ENCODE measurements at regions not wholly inside any gene's neighbourhood (a gene's known extent, or its start where the extent isn't known, plus 50 kb on each side); places are given as distances from the start of the nearest gene placed in this dataset.

- Histone ChIP-seq H3K27me3 (ENCODE audit: insufficient read depth, low read length) (no peaks in the 10 kb centered on the region), H2AFZ (ENCODE audit: low read depth, low read length) (no peak overlapping the region), H3K36me3 (ENCODE audit: insufficient read depth, low read length) (no peaks in the 10 kb centered on the region), H3K4me2 (ENCODE audit: low read length) (no peak overlapping the region), H3K9ac (ENCODE audit: low read length) (no peak overlapping the region), H3K4me3 (ENCODE audit: insufficient read depth, low read depth, low read length) (no peak overlapping the region), H3K9me3 (ENCODE audit: insufficient read depth, low read depth, low read length) (no peaks in the 10 kb centered on the region), H3K79me2 (ENCODE audit: insufficient read depth, low read length) (no peaks in the 10 kb centered on the region), H4K20me1 (ENCODE audit: insufficient read depth, low read length) (no peaks in the 10 kb centered on the region), H3K27ac (ENCODE audit: low read depth, low read length) (no peak overlapping the region), H3K4me1 (ENCODE audit: insufficient read depth, low read length) (peaks cover 16% of the 10 kb centered on the region)
- Mint-ChIP-seq H3K4me1 (ENCODE audit: low read depth, unreplicated experiment) (peaks cover 15% of the 10 kb centered on the region), H3K4me3 (ENCODE audit: unreplicated experiment) (no peak overlapping the region), H3K27ac (ENCODE audit: unreplicated experiment) (no peak overlapping the region), H3K27me3 (ENCODE audit: low read depth, unreplicated experiment) (no peaks in the 10 kb centered on the region), H3K36me3 (ENCODE audit: low read depth, unreplicated experiment) (no peaks in the 10 kb centered on the region), H3K9me3 (ENCODE audit: unreplicated experiment) (no peaks in the 10 kb centered on the region)
- FAIRE-seq: no peak
- no peak for TF ChIP-seq EZH2 (IDR thresholded peaks at IDR 0.05; ENCODE audit: insufficient read depth, low read length)
- TF ChIP-seq, protein P1, sequence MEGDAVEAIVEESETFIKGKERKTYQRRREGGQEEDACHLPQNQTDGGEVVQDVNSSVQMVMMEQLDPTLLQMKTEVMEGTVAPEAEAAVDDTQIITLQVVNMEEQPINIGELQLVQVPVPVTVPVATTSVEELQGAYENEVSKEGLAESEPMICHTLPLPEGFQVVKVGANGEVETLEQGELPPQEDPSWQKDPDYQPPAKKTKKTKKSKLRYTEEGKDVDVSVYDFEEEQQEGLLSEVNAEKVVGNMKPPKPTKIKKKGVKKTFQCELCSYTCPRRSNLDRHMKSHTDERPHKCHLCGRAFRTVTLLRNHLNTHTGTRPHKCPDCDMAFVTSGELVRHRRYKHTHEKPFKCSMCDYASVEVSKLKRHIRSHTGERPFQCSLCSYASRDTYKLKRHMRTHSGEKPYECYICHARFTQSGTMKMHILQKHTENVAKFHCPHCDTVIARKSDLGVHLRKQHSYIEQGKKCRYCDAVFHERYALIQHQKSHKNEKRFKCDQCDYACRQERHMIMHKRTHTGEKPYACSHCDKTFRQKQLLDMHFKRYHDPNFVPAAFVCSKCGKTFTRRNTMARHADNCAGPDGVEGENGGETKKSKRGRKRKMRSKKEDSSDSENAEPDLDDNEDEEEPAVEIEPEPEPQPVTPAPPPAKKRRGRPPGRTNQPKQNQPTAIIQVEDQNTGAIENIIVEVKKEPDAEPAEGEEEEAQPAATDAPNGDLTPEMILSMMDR (IDR thresholded peaks at IDR 0.05; ENCODE audit: insufficient read depth, low read depth, low read length): no peak
- peak; percentile 34 for DNase-seq (ENCODE audit: low read depth)
These were observed 104.6 kb downstream of the ADSS2 start for GRCh38 chr1:244346972-244347618.

GRCh38 chr1:244347942-244348341 is 103.8 kb downstream of the ADSS2 start:
- H3K9me3 ChIP-seq (ENCODE audit: insufficient read depth, low read depth, low read length): no peaks in the 10 kb centered on the region
- no peaks in the 10 kb centered on the region for H3K36me3 ChIP-seq (ENCODE audit: insufficient read depth, low read length)
- no peak overlapping the region for H3K9ac ChIP-seq (ENCODE audit: low read length)
- no peaks in the 10 kb centered on the region for H3K9me3 Mint-ChIP-seq (ENCODE audit: unreplicated experiment)
- H3K27ac Mint-ChIP-seq (ENCODE audit: unreplicated experiment): no peak overlapping the region
- no peak for DNase-seq (ENCODE audit: low read depth)
- no peak overlapping the region for H3K4me3 Mint-ChIP-seq (ENCODE audit: unreplicated experiment)
- H3K27me3 Mint-ChIP-seq (ENCODE audit: low read depth, unreplicated experiment): no peaks in the 10 kb centered on the region
- no peaks in the 10 kb centered on the region for H3K27me3 ChIP-seq (ENCODE audit: insufficient read depth, low read length)
- H3K27ac ChIP-seq (ENCODE audit: low read depth, low read length): no peak overlapping the region
- peaks cover 24% of the 10 kb centered on the region for H3K4me1 Mint-ChIP-seq (ENCODE audit: low read depth, unreplicated experiment)
- no peak overlapping the region for H3K4me3 ChIP-seq (ENCODE audit: insufficient read depth, low read depth, low read length)
- no peak overlapping the region for H3K4me2 ChIP-seq (ENCODE audit: low read length)
- H3K79me2 ChIP-seq (ENCODE audit: insufficient read depth, low read length): no peaks in the 10 kb centered on the region
- H4K20me1 ChIP-seq (ENCODE audit: insufficient read depth, low read length): no peaks in the 10 kb centered on the region
- TF ChIP-seq, protein P1 (IDR thresholded peaks at IDR 0.05; ENCODE audit: insufficient read depth, low read depth, low read length): no peak
- no peak for TF ChIP-seq EZH2 (IDR thresholded peaks at IDR 0.05; ENCODE audit: insufficient read depth, low read length)
- peaks cover 24% of the 10 kb centered on the region for H3K4me1 ChIP-seq (ENCODE audit: insufficient read depth, low read length)
- FAIRE-seq: no peak
- H2AFZ ChIP-seq (ENCODE audit: low read depth, low read length): no peak overlapping the region
- no peaks in the 10 kb centered on the region for H3K36me3 Mint-ChIP-seq (ENCODE audit: low read depth, unreplicated experiment)

GRCh38 chr1:244349103-244349531 is 102.6 kb downstream of the ADSS2 start:
- H3K36me3 ChIP-seq (ENCODE audit: insufficient read depth, low read length): no peaks in the 10 kb centered on the region
- peak overlapping the region; percentile 64 for H2AFZ ChIP-seq (ENCODE audit: low read depth, low read length)
- H3K27me3 Mint-ChIP-seq (ENCODE audit: low read depth, unreplicated experiment): no peaks in the 10 kb centered on the region
- no peaks in the 10 kb centered on the region for H3K36me3 Mint-ChIP-seq (ENCODE audit: low read depth, unreplicated experiment)
- DNase-seq (ENCODE audit: low read depth) (peak; percentile 92), FAIRE-seq (no peak)
- H3K9me3 Mint-ChIP-seq (ENCODE audit: unreplicated experiment): no peaks in the 10 kb centered on the region
- peak overlapping the region; percentile 5 for H3K4me3 ChIP-seq (ENCODE audit: insufficient read depth, low read depth, low read length)
- H4K20me1 ChIP-seq (ENCODE audit: insufficient read depth, low read length): no peaks in the 10 kb centered on the region
- no peaks in the 10 kb centered on the region for H3K27me3 ChIP-seq (ENCODE audit: insufficient read depth, low read length)
- H3K9ac ChIP-seq (ENCODE audit: low read length): peak overlapping the region; percentile 30
- H3K79me2 ChIP-seq (ENCODE audit: insufficient read depth, low read length): no peaks in the 10 kb centered on the region
- peaks cover 35% of the 10 kb centered on the region for H3K4me1 Mint-ChIP-seq (ENCODE audit: low read depth, unreplicated experiment)
- TF ChIP-seq, protein P1 (IDR thresholded peaks at IDR 0.05; ENCODE audit: insufficient read depth, low read depth, low read length): no peak
- no peak for TF ChIP-seq EZH2 (IDR thresholded peaks at IDR 0.05; ENCODE audit: insufficient read depth, low read length)
- no peak overlapping the region for H3K4me3 Mint-ChIP-seq (ENCODE audit: unreplicated experiment)
- no peaks in the 10 kb centered on the region for H3K9me3 ChIP-seq (ENCODE audit: insufficient read depth, low read depth, low read length)
- peaks cover 35% of the 10 kb centered on the region for H3K4me1 ChIP-seq (ENCODE audit: insufficient read depth, low read length)
- H3K4me2 ChIP-seq (ENCODE audit: low read length): peak overlapping the region; percentile 80
- no peak overlapping the region for H3K27ac Mint-ChIP-seq (ENCODE audit: unreplicated experiment)
- H3K27ac ChIP-seq (ENCODE audit: low read depth, low read length): peak overlapping the region; percentile 80
